HS-5 (cell line): ENCODE measurements at regions not wholly inside any gene's neighbourhood (a gene's known extent, or its start where the extent isn't known, plus 50 kb on each side); places are given as distances from the start of the nearest gene placed in this dataset.

Experiments
- DNase-seq: peaks from one replicate; pipeline ENCODE4 v3.0.0-alpha.2; 2012; ENCODE audit warnings: low read depth

GRCh38 chr9:88077071-88077617, 61.1 kb downstream of the SPATA31C2 start:
- no peak for DNase-seq

- no peak for DNase-seq
Observed at GRCh38 chr9:88076286-88077070, 61.8 kb downstream of the SPATA31C2 start.

- DNase-seq = no peak
Observed at GRCh38 chr9:88075966-88076285, 62.3 kb downstream of the SPATA31C2 start.

- DNase-seq = no peak
Observed at GRCh38 chr9:88075506-88075905, 62.8 kb downstream of the SPATA31C2 start.

GRCh38 chr9:88074931-88075330, 63.3 kb downstream of the SPATA31C2 start:
- DNase-seq = no peak

- DNase-seq = no peak
Observed at GRCh38 chr9:88072831-88073375, 65.4 kb downstream of the SPATA31C2 start.

- no peak for DNase-seq
Observed at GRCh38 chr9:88071331-88071730, 66.9 kb downstream of the SPATA31C2 start.

- no peak for DNase-seq
Observed at GRCh38 chr9:88065619-88066018, 72.7 kb downstream of the SPATA31C2 start.

- DNase-seq = no peak
Observed at GRCh38 chr9:88064554-88064953, 73.7 kb downstream of the SPATA31C2 start.

GRCh38 chr9:88060746-88061145, 77.5 kb downstream of the SPATA31C2 start:
- DNase-seq = no peak

GRCh38 chr9:88059469-88059868, 78.8 kb downstream of the SPATA31C2 start:
- no peak for DNase-seq

- peak; percentile 22 for DNase-seq
Observed at GRCh38 chr9:88056876-88057275, 81.4 kb downstream of the SPATA31C2 start.

GRCh38 chr9:88053856-88054501, 79.6 kb upstream of the CDK20 start:
- DNase-seq = no peak

- no peak for DNase-seq
Observed at GRCh38 chr9:88052321-88052965, 78.1 kb upstream of the CDK20 start.

GRCh38 chr9:88051138-88051537, 76.8 kb upstream of the CDK20 start:
- DNase-seq = no peak

GRCh38 chr9:88049677-88050307, 75.5 kb upstream of the CDK20 start:
- no peak for DNase-seq

- DNase-seq = no peak
Observed at GRCh38 chr9:88046542-88046941, 72.2 kb upstream of the CDK20 start.

GRCh38 chr9:88045686-88046085, 71.4 kb upstream of the CDK20 start:
- DNase-seq = no peak

GRCh38 chr9:88044200-88044599, 69.9 kb upstream of the CDK20 start:
- no peak for DNase-seq

GRCh38 chr9:88043647-88044046, 69.3 kb upstream of the CDK20 start:
- DNase-seq = no peak

- DNase-seq = no peak
Observed at GRCh38 chr9:88041447-88041846, 67.1 kb upstream of the CDK20 start.

- DNase-seq = no peak
Observed at GRCh38 chr9:88037285-88037845, 63.0 kb upstream of the CDK20 start.
